ENCODE measurements at regions not wholly inside any gene's neighbourhood (a gene's known extent, or its start where the extent isn't known, plus 50 kb on each side); places are given as distances from the start of the nearest gene placed in this dataset.
"Not testable (repeated sequence)": the region's sequence is repeated elsewhere in the genome, so short reads cannot be mapped to it uniquely, and the experiment has no call there.

- DNase-seq (ENCODE audit: low read depth): no peak
- TF ChIP-seq CTCF (IDR thresholded peaks at IDR 0.05; ENCODE audit: insufficient read depth, low read depth, low read length, missing control alignments): no peak
These were observed 101.1 kb upstream of the GALNT18 start for GRCh38 chr11:11722861-11723260.

GRCh38 chr11:11722246-11722645, 100.4 kb upstream of the GALNT18 start:
- DNase-seq (ENCODE audit: low read depth): no peak
- H3K4me3 ChIP-seq (ENCODE audit: low read length): no peak overlapping the region
- no peak for TF ChIP-seq CTCF (IDR thresholded peaks at IDR 0.05; ENCODE audit: insufficient read depth, low read depth, low read length, missing control alignments)

More at GRCh38 chr11:11722861-11723260, 101.1 kb upstream of the GALNT18 start:
- H3K4me3 ChIP-seq (ENCODE audit: low read length): no peak overlapping the region

GRCh38 chr11:11718511-11718910, 96.7 kb upstream of the GALNT18 start:
- DNase-seq (ENCODE audit: low read depth): no peak
- no peak for TF ChIP-seq CTCF (IDR thresholded peaks at IDR 0.05; ENCODE audit: insufficient read depth, low read depth, low read length, missing control alignments)
- no peak overlapping the region for H3K4me3 ChIP-seq (ENCODE audit: low read length)

DNA sequence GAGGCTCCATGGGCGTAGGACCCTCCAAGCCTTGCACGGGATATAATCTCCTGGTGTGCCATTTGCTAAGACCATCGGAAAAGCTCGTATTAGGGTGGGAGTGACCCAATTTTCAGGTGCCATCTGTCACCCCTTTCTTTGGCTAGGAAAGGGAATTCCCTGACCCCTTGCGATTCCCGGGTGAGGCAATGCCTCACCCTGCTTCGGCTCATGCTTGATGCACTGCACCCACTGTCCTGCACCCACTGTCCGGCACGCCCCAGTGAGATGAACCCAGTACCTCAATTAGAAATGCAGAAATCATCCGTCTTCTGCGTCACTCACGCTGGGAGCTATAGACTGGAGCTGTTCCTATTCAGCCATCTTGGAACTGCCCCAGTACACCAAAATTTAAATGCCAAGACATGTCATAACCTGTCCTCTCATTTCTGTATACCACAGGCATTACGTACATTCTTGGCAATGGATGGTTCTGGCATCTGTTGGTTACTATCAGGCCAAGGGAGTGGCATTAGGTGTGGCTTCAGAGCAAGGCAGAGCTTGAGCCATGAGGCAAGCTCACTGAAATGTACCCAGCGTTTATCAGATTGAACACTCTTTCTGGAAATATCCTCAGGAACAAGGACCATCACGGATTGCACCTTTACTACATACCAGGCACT, 95.4 kb upstream of the GALNT18 start:
- TF ChIP-seq CTCF (IDR thresholded peaks at IDR 0.05; ENCODE audit: insufficient read depth, low read depth, low read length, missing control alignments): no peak
- peak; percentile 96 for DNase-seq (ENCODE audit: low read depth)
- H3K4me3 ChIP-seq (ENCODE audit: low read length): no peak overlapping the region

- not testable (repeated sequence) for DNase-seq (ENCODE audit: low read depth)
These were observed 93.3 kb upstream of the GALNT18 start for GRCh38 chr11:11715075-11715474.

GRCh38 chr11:11710556-11710955, 88.8 kb upstream of the GALNT18 start:
- TF ChIP-seq CTCF (IDR thresholded peaks at IDR 0.05; ENCODE audit: insufficient read depth, low read depth, low read length, missing control alignments): no peak
- DNase-seq (ENCODE audit: low read depth): no peak
- H3K4me3 ChIP-seq (ENCODE audit: low read length): no peak overlapping the region

More at GRCh38 chr11:11715075-11715474, 93.3 kb upstream of the GALNT18 start:
- H3K4me3 ChIP-seq (ENCODE audit: low read length): not testable (repeated sequence)

- TF ChIP-seq CTCF (IDR thresholded peaks at IDR 0.05; ENCODE audit: insufficient read depth, low read depth, low read length, missing control alignments): no peak
- peak; percentile 85 for DNase-seq (ENCODE audit: low read depth)
- no peak overlapping the region for H3K4me3 ChIP-seq (ENCODE audit: low read length)
These were observed 87.8 kb upstream of the GALNT18 start for GRCh38 chr11:11709447-11710239.
